Left colon (tissue), 2 donors: ENCODE measurements at regions not wholly inside any gene's neighbourhood (a gene's known extent, or its start where the extent isn't known, plus 50 kb on each side); places are given as distances from the start of the nearest gene placed in this dataset.
"Not testable (repeated sequence)": the region's sequence is repeated elsewhere in the genome, so short reads cannot be mapped to it uniquely, and the experiment has no call there.

Source experiments
- ATAC-seq: fragments of 200-7000 bp; cut with Tn5 transposase; one replicate; pipeline ENCODE4 v1.9.1; 2020; ENCODE audit warnings: mild to moderate bottlenecking, moderate library complexity
- DNase-seq, 2 donors: peaks; one replicate each; pipeline ENCODE4 v3.0.0-alpha.2; 2020
- intact Hi-C, 2 donors: fragments of 100-400 bp; cut with DNase I in 1 of 2; cut with micrococcal nuclease in 1 of 2; formaldehyde crosslinking; loops; one replicate each; pipeline versions ENCODE4 v1.11.2 to v1.14.0; 2022; cut with DNase I, micrococcal nuclease
- donor health status: DM: no; HTN: no; CAD: no.
- donor health status: DM: yes; HTN: yes; CAD: no.

GRCh38 chr5:90290648-90291047 lies 118.9 kb downstream of the CETN3 start:
- intact Hi-C loops, result no loop called here
- DNase-seq (no peak), ATAC-seq (no peak)

GRCh38 chr5:90289837-90290236 lies 119.7 kb downstream of the CETN3 start:
- intact Hi-C loops, result no loop called here
- DNase-seq (no peak), ATAC-seq (no peak)

GRCh38 chr5:90287036-90287435 lies 122.5 kb downstream of the CETN3 start:
- ATAC-seq (no peak), DNase-seq (no peak)
- intact Hi-C loops, result no loop called here

GRCh38 chr5:90285581-90285980 lies 124.0 kb downstream of the CETN3 start:
- ATAC-seq (no peak), DNase-seq (no peak)
- intact Hi-C loops, result no loop called here

- intact Hi-C loops, result no loop called here
- ATAC-seq, result no peak
- DNase-seq, result no peak
These were observed 125.2 kb downstream of the CETN3 start for GRCh38 chr5:90284375-90284774.

GRCh38 chr5:90279091-90279490 lies 130.5 kb downstream of the CETN3 start:
- intact Hi-C loops, result no loop called here
- DNase-seq (no peak), ATAC-seq (no peak)

GRCh38 chr5:90274216-90274615 lies 135.3 kb downstream of the CETN3 start:
- DNase-seq (no peak), ATAC-seq (no peak)
- intact Hi-C loops, result no loop called here

GRCh38 chr5:90267646-90268045 lies 141.9 kb downstream of the CETN3 start:
- ATAC-seq (no peak), DNase-seq (no peak)
- intact Hi-C loops, result loop anchor here in 1 of 2 donors (5.0 kb wide), 1 partner anchor 1540 kb away; no protein-coding TSS in a partner anchor

GRCh38 chr5:90265545-90265857 lies 144.1 kb downstream of the CETN3 start:
- intact Hi-C loops, result loop anchor here in 1 of 2 donors (5.0 kb wide), 1 partner anchor 1538 kb away; no protein-coding TSS in a partner anchor
- no peak for ATAC-seq
- no peak for DNase-seq

GRCh38 chr5:90264689-90265544 lies 144.6 kb downstream of the CETN3 start:
- ATAC-seq (peak; percentile 66), DNase-seq (peak; percentile 39 to 55)
- intact Hi-C loops, result loop anchor here in 1 of 2 donors (5.0 kb wide), 1 partner anchor 1538 kb away; no protein-coding TSS in a partner anchor

GRCh38 chr5:90263102-90263820 lies 146.3 kb downstream of the CETN3 start:
- intact Hi-C loops, result no loop called here
- DNase-seq, result no peak
- no peak for ATAC-seq

GRCh38 chr5:90251447-90251846 lies 158.1 kb downstream of the CETN3 start:
- ATAC-seq (no peak), DNase-seq (no peak)
- intact Hi-C loops, result no loop called here

- ATAC-seq (no peak), DNase-seq (no peak)
- intact Hi-C loops, result no loop called here
These were observed 160.9 kb downstream of the CETN3 start for GRCh38 chr5:90248640-90249039.

GRCh38 chr5:90243848-90244247 lies 165.7 kb downstream of the CETN3 start:
- ATAC-seq, intact Hi-C loops, DNase-seq: not testable (repeated sequence)

- intact Hi-C loops, result no loop called here
- ATAC-seq, result no peak
- DNase-seq, result no peak
These were observed 176.1 kb downstream of the CETN3 start for GRCh38 chr5:90233476-90233875.

- ATAC-seq (no peak), DNase-seq (no peak)
- intact Hi-C loops, result no loop called here
These were observed 177.9 kb downstream of the CETN3 start for GRCh38 chr5:90231688-90232087.

GRCh38 chr5:90227683-90228082 lies 181.9 kb downstream of the CETN3 start:
- ATAC-seq (peak; percentile 98), DNase-seq (peak; percentile 69 to 82)
- intact Hi-C loops, result no loop called here

GRCh38 chr5:90226433-90227099 lies 183.0 kb downstream of the CETN3 start:
- DNase-seq (peak; percentile 62 to 63), ATAC-seq (peak; percentile 55)
- intact Hi-C loops, result no loop called here

GRCh38 chr5:90224342-90224741 lies 185.2 kb downstream of the CETN3 start:
- DNase-seq (no peak), ATAC-seq (no peak)
- intact Hi-C loops, result no loop called here

- no peak for ATAC-seq
- intact Hi-C loops, result no loop called here
- no peak for DNase-seq
These were observed 185.8 kb downstream of the CETN3 start for GRCh38 chr5:90223756-90224155.
